Mesendoderm (in vitro differentiated cells): ENCODE measurements at regions not wholly inside any gene's neighbourhood (a gene's known extent, or its start where the extent isn't known, plus 50 kb on each side); places are given as distances from the start of the nearest gene placed in this dataset.
"Not testable (repeated sequence)": the region's sequence is repeated elsewhere in the genome, so short reads cannot be mapped to it uniquely, and the experiment has no call there.

Source experiments
- DNase-seq: peaks from one replicate; pipeline ENCODE4 v3.0.0; 2013
- H2AK5ac ChIP-seq: 2 replicates; pipeline ENCODE4 v1.6.1; 2013; ENCODE audit warnings: low read length, inconsistent platforms
- H2BK120ac ChIP-seq: 2 replicates; pipeline ENCODE4 v1.6.1; 2013; ENCODE audit warnings: low read depth, mild to moderate bottlenecking, low read length, moderate library complexity, mixed read lengths
- H2BK15ac ChIP-seq: replicated peaks from 2 replicates; pipeline ENCODE4 v1.6.1; 2013; ENCODE audit warnings: low read depth, mild to moderate bottlenecking, moderate library complexity
- H2BK5ac ChIP-seq: 2 replicates; pipeline ENCODE4 v1.6.1; 2013; ENCODE audit warnings: low read length, inconsistent platforms
- H3K18ac ChIP-seq: 2 replicates; pipeline ENCODE4 v1.6.1; 2013; ENCODE audit warnings: mild to moderate bottlenecking, low read length, mixed read lengths
- H3K23ac ChIP-seq: one replicate; pipeline ENCODE4 v1.6.1; 2013; ENCODE audit warnings: low read length
- H3K27ac ChIP-seq: 2 replicates; pipeline ENCODE4 v1.5.1; 2013; ENCODE audit warnings: low read depth, mild to moderate bottlenecking, inconsistent platforms, low read length, moderate library complexity
- H3K27me3 ChIP-seq: 2 replicates; pipeline ENCODE4 v1.6.1; 2013; ENCODE audit warnings: low read length, control low read depth, mild to moderate bottlenecking, inconsistent platforms; ENCODE audit not compliant: insufficient read depth, poor library complexity
- H3K36me3 ChIP-seq: 2 replicates; pipeline ENCODE4 v1.6.1; 2013; ENCODE audit warnings: low read length, inconsistent platforms; ENCODE audit not compliant: control insufficient read depth, insufficient read depth
- H3K4ac ChIP-seq: one replicate; pipeline ENCODE4 v1.6.1; 2013; ENCODE audit warnings: low read depth, mild to moderate bottlenecking, low read length, moderate library complexity
- H3K4me1 ChIP-seq: 2 replicates; pipeline ENCODE4 v1.6.1; 2013; ENCODE audit warnings: low read depth, low read length, inconsistent platforms; ENCODE audit not compliant: control insufficient read depth
- H3K4me2 ChIP-seq: 2 replicates; pipeline ENCODE4 v1.6.1; 2013; ENCODE audit warnings: low read length
- H3K4me3 ChIP-seq: 2 replicates; pipeline ENCODE4 v1.5.1; 2013; ENCODE audit warnings: mild to moderate bottlenecking, low read length
- H3K56ac ChIP-seq: one replicate; pipeline ENCODE4 v1.6.1; 2013; ENCODE audit warnings: low read length
- H3K79me1 ChIP-seq: 2 replicates; pipeline ENCODE4 v1.6.1; 2013; ENCODE audit warnings: low read length, inconsistent platforms
- H3K79me2 ChIP-seq: 2 replicates; pipeline ENCODE4 v1.6.1; 2013; ENCODE audit warnings: mild to moderate bottlenecking, low read length; ENCODE audit not compliant: control insufficient read depth, insufficient read depth
- H3K9ac ChIP-seq: 2 replicates; pipeline ENCODE4 v1.6.1; 2013; ENCODE audit warnings: low read length, inconsistent platforms
- H4K5ac ChIP-seq: one replicate; pipeline ENCODE4 v1.6.1; 2013; ENCODE audit warnings: low read length
- H4K8ac ChIP-seq: one replicate; pipeline ENCODE4 v1.6.1; 2013; ENCODE audit warnings: low read depth, mild to moderate bottlenecking, control low read depth, low read length, moderate library complexity
- WGBS: extraction: QIAGEN DNeasy Blood & Tissue Kit; methylation state at CpG from one replicate; pipeline ENCODE4 v1.1.7; 2013; ENCODE audit warnings: low lambda C conversion rate, missing lambda C conversion rate; ENCODE audit not compliant: insufficient coverage; ENCODE audit errors: extremely low coverage; 5-methylcytosine and 5-hydroxymethylcytosine counted together

- DNase-seq, H3K27me3 ChIP-seq, H4K8ac ChIP-seq, H3K4me1 ChIP-seq, H2BK15ac ChIP-seq, H3K23ac ChIP-seq, H3K4ac ChIP-seq, H3K27ac ChIP-seq, H2BK120ac ChIP-seq, H3K4me2 ChIP-seq, H2BK5ac ChIP-seq, H2AK5ac ChIP-seq, H3K4me3 ChIP-seq, H3K79me2 ChIP-seq, H3K79me1 ChIP-seq, H3K56ac ChIP-seq, H4K5ac ChIP-seq, H3K36me3 ChIP-seq, H3K18ac ChIP-seq, H3K9ac ChIP-seq: not testable (repeated sequence)
- no CpG with 5 or more reads among the region's 6 CpGs for WGBS
Measured at GRCh38 chr16:18152832-18153231, 183.7 kb downstream of the NPIPA8 start.

DNA sequence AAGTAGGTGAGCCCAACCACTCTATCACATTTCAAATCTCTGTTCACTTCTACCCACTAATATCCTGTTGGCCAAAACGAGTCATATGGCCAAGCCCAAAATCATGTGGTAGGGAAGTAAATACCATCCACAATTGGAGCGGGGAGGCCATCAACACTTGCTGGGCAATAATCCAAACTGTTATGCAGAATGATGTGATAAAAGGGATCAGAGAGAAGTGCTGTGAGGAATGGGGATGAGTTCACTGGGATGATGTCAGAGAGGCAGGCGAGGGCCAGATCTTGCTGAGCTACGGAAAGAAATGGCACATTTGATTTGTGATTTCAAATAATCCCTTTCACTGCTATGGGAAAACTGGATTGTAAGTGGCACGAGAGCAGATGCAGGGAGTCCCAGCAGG lies 188.4 kb downstream of the NPIPA8 start:
- not testable (repeated sequence) for H3K79me2 ChIP-seq, H3K18ac ChIP-seq

GRCh38 chr16:18146601-18147142 lies 189.9 kb downstream of the NPIPA8 start:
- H3K36me3 ChIP-seq, H3K27me3 ChIP-seq, H2BK15ac ChIP-seq, H3K4me1 ChIP-seq, H3K79me1 ChIP-seq, H2BK5ac ChIP-seq, H3K9ac ChIP-seq, H3K23ac ChIP-seq, H4K8ac ChIP-seq, H3K4ac ChIP-seq, H3K4me2 ChIP-seq, H3K27ac ChIP-seq, H2BK120ac ChIP-seq, H3K4me3 ChIP-seq, H3K18ac ChIP-seq, H4K5ac ChIP-seq, H3K56ac ChIP-seq, H2AK5ac ChIP-seq, DNase-seq, H3K79me2 ChIP-seq: not testable (repeated sequence)
- WGBS: no CpG with 5 or more reads among the region's 9 CpGs

More for the DNA sequence above, 188.4 kb downstream of the NPIPA8 start:
- no CpG with 5 or more reads among the region's 5 CpGs for WGBS
- not testable (repeated sequence) for H2BK5ac ChIP-seq, H3K36me3 ChIP-seq, H2BK15ac ChIP-seq, H3K4me2 ChIP-seq, H3K56ac ChIP-seq, H4K8ac ChIP-seq, H3K4ac ChIP-seq, H4K5ac ChIP-seq, H3K79me1 ChIP-seq, DNase-seq, H3K23ac ChIP-seq, H3K4me3 ChIP-seq, H2AK5ac ChIP-seq, H3K27me3 ChIP-seq, H3K27ac ChIP-seq, H2BK120ac ChIP-seq, H3K4me1 ChIP-seq, H3K9ac ChIP-seq

- H3K4me3 ChIP-seq, H3K4me2 ChIP-seq, H3K9ac ChIP-seq, H3K79me2 ChIP-seq, H3K27me3 ChIP-seq, H3K79me1 ChIP-seq, DNase-seq, H3K4ac ChIP-seq, H2BK120ac ChIP-seq, H3K23ac ChIP-seq, H3K36me3 ChIP-seq, H2BK15ac ChIP-seq, H3K4me1 ChIP-seq, H3K27ac ChIP-seq, H3K18ac ChIP-seq, H2AK5ac ChIP-seq, H3K56ac ChIP-seq, H4K5ac ChIP-seq, H4K8ac ChIP-seq, H2BK5ac ChIP-seq: not testable (repeated sequence)
- WGBS: no CpG with 5 or more reads among the region's 5 CpGs
Measured at GRCh38 chr16:18142066-18142465, 194.5 kb downstream of the NPIPA8 start.

DNA sequence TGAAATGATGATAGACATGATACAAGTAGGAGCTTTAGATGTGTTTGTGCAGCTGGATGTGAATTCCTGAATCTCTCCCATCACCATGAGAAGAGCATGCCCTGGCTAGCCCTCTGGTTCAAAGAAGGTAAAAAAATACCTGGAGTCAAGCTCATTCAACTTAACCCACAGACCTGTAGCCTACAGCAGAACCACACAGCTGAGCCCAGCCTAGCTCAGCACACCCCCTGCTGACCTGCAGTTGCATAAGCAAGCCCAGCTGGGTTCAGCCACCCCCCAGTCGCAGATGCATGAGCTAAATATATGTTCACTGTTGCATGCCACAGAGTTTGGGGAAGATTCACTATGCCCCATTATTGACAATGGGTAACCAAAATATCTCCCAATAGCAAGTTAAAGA lies 200.2 kb downstream of the NPIPA8 start:
- no CpG with 5 or more reads among the region's 1 CpG for WGBS
- H3K79me1 ChIP-seq, H3K23ac ChIP-seq, H3K4me3 ChIP-seq, H3K4me2 ChIP-seq, H2BK15ac ChIP-seq, H2BK120ac ChIP-seq, DNase-seq, H3K9ac ChIP-seq, H3K27ac ChIP-seq, H2AK5ac ChIP-seq, H2BK5ac ChIP-seq, H3K36me3 ChIP-seq, H4K8ac ChIP-seq, H4K5ac ChIP-seq, H3K79me2 ChIP-seq, H3K27me3 ChIP-seq, H3K4me1 ChIP-seq, H3K56ac ChIP-seq, H3K18ac ChIP-seq, H3K4ac ChIP-seq: not testable (repeated sequence)

DNA sequence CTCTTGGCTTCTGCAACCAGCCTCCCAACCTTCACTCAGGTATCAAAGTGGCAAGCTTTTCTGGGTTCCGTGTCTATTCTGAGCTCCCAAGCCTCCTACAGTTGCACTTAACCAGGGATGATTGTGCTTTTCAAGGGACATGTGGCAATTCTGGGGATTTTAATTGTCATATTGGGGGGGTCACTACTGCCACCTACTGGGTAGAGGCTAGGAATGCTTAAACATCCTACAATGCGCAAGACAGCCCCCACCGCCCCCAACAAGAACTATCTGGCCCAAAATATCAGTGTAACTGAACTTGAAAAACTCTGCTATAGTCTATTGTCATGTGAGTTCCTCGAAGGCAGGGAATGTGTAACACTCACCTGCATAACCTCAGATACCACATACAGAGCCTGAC lies 201.5 kb downstream of the NPIPA8 start:
- not testable (repeated sequence) for H2BK15ac ChIP-seq, H3K27ac ChIP-seq, H3K4me2 ChIP-seq, DNase-seq, H3K18ac ChIP-seq, H4K5ac ChIP-seq, H3K79me1 ChIP-seq, H2AK5ac ChIP-seq, H3K56ac ChIP-seq, H3K4ac ChIP-seq, H4K8ac ChIP-seq, H3K79me2 ChIP-seq, H2BK120ac ChIP-seq, H3K27me3 ChIP-seq, H3K9ac ChIP-seq, H3K4me3 ChIP-seq, H2BK5ac ChIP-seq, H3K36me3 ChIP-seq, H3K4me1 ChIP-seq, H3K23ac ChIP-seq
- WGBS: no CpG with 5 or more reads among the region's 4 CpGs
